ENCODE measurements at regions not wholly inside any gene's neighbourhood (a gene's known extent, or its start where the extent isn't known, plus 50 kb on each side); places are given as distances from the start of the nearest gene placed in this dataset.
"Not testable (repeated sequence)": the region's sequence is repeated elsewhere in the genome, so short reads cannot be mapped to it uniquely, and the experiment has no call there.

DNA sequence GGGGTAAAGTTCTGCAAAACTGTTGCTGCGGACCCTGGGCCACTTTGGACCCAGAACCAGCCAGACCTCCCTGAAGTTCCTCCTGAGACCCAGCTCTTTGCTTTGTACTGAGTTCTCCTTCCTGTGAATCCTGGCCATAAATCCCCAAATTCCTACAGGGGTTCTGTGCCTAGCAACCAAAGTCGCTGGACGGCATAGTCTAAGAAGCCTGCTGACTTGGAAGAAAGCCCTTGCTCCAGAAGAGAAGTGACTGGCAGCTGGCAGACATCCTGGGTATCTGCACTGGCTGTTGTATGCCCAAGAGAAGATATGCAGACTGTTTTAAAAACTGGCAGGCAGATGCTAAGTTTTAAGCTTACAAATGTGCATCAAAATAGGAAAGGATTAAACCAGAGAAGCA is 99.9 kb upstream of the SLC24A4 start:
- DNase-seq (ENCODE audit: missing footprints) = no peak
- peak; percentile 68 for ATAC-seq
- intact Hi-C loops (cut with DNase I) = no loop called here

DNA sequence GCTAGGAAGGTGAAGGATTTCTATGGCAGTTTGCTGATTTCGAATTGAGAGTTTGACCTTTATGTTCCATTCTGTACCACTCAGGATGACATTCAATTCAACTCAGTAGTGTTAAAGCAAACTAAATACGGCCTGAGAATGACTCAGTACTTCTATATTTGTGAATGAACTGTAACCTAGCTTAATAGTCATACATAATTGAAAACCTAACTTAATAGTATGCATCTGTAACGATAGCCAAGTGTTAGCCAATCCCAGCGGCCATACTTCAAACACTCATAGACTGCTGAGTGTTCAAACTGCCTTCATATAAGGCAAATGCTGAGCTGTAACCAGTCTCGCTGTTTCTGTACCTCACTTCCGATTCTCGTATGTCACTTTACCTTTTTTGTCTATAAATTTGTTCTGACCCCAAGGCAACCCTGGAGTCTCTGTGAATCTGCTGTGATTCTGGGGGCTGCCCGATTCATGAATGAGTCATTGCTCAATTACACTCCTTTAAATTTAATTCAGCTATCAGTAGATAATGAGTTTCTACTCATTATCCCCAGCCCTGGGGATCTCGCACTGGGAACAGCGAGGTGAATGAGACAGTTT is 98.5 kb upstream of the SLC24A4 start:
- intact Hi-C loops (cut with DNase I) = no loop called here
- no peak for ATAC-seq

DNA sequence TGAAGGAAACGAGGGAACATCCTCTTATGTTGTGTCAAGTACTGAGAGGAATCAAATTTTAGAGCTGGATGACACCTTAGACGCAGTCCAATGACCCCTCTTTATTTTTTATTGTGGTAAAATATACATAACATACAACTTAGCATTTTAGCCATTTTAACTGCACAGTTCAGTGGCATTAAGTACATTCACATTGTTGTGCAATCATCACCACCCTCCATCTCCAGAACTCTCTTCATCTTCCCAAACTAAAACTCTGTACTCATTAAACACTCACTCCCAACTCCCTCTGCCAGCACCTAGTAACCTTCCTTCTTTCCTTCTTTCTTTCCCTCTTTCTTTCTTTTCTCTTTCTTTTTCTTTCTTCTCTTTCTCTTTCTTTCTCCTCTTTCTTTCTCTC is 97.2 kb upstream of the SLC24A4 start:
- DNase-seq (ENCODE audit: missing footprints) (no peak), ATAC-seq (no peak)
- intact Hi-C loops (cut with DNase I) = no loop called here

More for the DNA sequence above, 98.5 kb upstream of the SLC24A4 start:
- no peak for DNase-seq (ENCODE audit: missing footprints)

DNA sequence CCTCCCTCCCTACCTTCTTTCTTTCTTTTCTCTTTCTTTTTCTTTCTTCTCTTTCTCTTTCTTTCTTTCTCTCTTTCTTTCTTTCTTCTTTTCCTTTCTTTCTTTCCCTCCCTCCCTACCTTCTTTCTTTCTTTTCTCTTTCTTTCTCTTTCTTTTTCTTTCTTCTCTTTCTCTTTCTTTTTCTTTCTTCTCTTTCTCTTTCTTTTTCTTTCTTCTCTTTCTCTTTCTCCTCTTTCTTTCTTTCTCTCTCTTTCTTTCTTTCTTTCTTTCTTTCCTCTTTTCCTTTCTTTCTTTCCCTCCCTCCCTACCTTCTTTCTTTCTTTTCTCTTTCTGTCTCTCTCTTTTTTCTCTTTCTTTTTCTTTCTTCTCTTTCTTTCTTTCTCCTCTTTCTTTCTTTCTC is 96.8 kb upstream of the SLC24A4 start:
- intact Hi-C loops (cut with DNase I); ATAC-seq: not testable (repeated sequence)

DNA sequence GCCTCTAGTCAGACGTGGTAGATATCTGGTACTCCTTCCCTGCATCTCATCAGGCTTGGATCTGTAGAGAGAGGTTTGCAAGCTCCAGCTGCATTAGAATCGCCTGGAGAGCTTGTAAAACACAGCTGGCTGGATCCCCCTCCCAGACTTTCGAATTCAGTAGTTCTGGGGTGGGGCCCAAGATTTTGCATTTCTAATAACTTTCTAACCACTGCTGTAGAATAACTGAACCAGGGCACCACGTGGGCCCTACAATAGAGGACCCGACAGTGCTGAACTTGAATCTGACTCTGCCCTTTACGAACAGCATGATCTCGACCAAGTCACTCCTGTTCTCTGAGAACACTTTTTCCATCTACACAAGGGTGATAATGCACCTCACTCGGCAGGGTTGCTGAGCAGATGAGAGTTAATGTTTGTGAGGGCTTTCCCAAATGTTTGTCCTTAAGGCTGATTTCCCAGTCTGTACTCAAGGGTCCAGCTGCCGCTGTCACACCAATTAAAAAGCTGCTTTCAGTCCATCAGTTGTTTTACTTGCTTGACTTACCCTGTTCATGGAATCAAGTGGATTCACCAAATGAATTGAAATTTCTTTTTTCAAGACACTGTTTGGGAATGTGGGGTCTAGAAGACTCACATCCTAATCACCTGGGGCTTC is 86.6 kb upstream of the SLC24A4 start:
- intact Hi-C loops (cut with DNase I) = no loop called here
- no peak for DNase-seq (ENCODE audit: missing footprints)
- ATAC-seq = no peak

More for the DNA sequence above, 96.8 kb upstream of the SLC24A4 start:
- not testable (repeated sequence) for DNase-seq (ENCODE audit: missing footprints)

DNA sequence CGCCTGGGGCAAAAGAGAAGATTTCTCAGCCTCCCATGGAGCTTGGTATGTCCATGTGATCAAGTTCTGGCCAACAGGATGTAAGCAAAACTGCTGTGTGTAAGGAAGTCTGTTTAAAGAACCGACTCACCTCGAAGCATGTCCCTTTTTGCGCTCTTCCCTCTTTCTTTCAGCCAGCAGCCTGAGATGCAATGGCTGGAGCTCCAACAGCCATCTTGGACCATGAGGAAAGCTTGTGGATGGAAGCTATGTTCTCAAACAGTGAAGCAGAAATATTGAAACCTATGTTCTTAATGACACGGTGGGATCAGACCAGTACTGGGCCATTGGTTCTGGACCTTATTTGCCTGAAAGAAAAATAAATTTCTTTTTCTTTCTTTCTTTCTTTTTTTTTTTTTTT is 82.3 kb upstream of the SLC24A4 start:
- intact Hi-C loops (cut with DNase I) = no loop called here
- DNase-seq (ENCODE audit: missing footprints) (no peak), ATAC-seq (no peak)

DNA sequence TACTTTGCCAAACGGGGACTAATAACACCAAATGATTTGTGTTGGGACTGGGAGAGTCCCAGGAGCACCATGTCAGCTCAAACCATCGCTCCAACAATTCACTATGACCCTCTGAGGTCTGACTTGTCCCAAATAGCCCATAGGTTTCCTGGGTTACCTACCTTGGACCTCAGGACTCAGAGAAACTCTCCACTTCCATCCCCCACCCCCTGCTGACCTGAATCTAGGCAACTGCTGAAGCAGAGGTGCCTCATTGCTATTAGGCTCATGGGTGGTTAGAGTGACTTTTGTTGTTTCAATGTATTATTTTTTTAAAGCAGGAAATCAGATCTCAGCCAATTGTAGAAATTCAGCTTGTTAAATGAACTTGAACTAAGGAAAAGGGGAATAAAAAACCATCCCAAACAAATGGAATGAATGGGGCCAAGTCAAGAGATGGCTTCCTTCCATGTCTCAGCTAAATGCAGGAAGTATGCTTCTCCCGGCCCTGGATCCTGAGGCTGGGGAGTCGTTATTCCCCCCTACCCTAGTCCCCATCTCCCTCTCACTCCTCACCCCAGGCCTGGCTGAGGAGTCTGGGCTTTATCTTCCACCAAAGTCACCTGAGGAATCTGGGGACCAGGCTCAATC is 80.9 kb upstream of the SLC24A4 start:
- intact Hi-C loops (cut with DNase I) = no loop called here
- ATAC-seq (no peak), DNase-seq (ENCODE audit: missing footprints) (no peak)

DNA sequence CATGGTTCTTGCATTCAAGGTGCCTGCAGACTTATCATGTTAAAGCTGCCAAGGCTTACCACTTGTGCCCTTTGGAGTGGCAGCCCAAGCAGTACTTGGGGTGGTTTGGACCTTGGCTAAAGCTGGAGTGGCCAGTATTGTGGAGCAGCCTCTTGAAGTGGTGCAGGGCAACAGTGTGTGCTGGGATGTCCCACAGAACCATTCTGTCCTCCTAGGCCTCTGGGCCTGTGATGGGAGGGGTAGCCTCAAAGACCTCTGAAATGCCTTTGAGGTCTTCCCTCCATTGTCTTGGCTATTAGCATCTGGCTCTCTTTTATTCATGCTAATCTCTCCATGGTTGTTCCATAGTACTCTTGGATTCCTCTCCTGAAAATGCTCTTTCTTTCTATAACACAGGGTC is 78.2 kb upstream of the SLC24A4 start:
- intact Hi-C loops (cut with DNase I) = no loop called here
- DNase-seq (ENCODE audit: missing footprints) (no peak), ATAC-seq (no peak)

DNA sequence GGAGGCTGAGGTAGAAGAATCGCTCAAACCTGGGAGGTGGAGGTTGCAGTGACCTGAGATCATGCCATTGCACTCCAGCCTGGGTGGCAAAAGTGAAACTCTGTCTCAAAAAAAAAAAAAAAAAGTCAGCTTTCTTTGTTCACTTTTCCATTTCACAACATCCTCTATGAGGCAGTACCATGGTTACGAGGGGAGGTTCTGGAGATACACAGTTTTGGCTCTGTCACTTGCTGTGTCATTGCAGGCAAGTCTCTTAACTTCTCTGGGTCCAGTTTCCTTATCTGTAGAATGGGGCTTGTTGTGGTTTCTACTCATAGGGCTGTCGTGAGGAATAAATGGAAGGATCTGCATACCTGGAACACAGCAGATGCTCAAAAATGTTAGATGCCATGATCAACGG is 75.6 kb upstream of the SLC24A4 start:
- ATAC-seq (no peak), DNase-seq (ENCODE audit: missing footprints) (no peak)
- intact Hi-C loops (cut with DNase I) = no loop called here

DNA sequence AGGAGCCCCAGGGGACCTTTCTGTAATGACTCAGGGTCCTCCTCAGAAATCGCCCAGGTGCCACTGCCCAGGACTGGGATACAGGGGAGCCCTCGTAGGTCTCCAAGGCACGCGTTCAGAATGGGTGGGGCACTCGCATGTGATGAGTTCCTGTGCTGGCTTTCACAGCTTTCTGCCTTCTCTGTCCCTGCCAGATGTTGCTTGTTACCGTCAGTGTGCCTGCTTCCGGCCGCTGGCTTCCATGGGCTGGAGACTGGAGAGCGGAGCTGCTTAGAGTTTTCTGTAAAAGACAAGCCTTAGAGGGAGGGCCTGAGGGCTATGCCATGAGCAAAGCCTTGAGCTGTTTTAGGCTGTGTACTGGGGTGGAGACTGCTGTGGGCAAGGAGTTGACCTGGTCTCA is 75.0 kb upstream of the SLC24A4 start:
- peak; percentile 63 for ATAC-seq
- intact Hi-C loops (cut with DNase I) = no loop called here
- no peak for DNase-seq (ENCODE audit: missing footprints)

DNA sequence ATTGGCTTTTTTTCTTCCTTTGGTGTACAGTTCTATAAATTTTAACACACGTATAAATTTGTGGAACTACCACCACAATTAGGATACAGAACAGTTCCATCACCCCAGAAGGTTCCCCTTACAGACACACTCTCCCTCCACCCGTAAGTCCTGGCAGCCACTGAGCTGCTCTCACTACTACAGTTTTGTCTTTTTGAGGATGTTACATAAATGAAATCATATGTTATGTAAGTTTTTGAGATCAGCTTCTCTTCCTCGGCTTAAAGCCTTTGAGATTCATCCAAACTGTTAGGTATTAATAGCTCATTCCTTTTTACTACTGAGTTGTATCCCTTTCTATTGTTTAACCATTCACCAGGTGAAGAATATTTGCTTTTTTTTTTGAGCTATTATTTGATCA is 74.3 kb upstream of the SLC24A4 start:
- DNase-seq (ENCODE audit: missing footprints) = no peak
- intact Hi-C loops (cut with DNase I) = no loop called here
- ATAC-seq = no peak

DNA sequence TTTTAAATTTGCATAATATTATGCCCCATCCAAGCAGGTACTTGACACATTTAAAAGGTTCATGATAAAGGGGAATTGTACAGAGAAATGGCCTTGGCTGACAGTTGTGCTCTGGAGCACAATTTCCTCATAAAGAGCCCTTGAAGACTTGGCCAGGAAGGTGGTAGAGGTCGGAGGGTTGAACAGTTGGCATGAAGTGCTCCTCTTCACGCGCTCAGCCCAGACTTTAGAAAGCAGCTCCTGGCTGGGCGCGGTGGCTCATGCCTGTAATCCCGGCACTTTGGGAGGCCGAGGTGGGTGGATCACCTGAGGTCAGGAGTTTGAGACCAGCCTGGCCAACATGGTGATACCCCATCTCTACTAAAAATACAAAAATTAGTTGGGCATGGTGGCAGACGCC is 72.6 kb upstream of the SLC24A4 start:
- intact Hi-C loops (cut with DNase I); DNase-seq (ENCODE audit: missing footprints); ATAC-seq: not testable (repeated sequence)

DNA sequence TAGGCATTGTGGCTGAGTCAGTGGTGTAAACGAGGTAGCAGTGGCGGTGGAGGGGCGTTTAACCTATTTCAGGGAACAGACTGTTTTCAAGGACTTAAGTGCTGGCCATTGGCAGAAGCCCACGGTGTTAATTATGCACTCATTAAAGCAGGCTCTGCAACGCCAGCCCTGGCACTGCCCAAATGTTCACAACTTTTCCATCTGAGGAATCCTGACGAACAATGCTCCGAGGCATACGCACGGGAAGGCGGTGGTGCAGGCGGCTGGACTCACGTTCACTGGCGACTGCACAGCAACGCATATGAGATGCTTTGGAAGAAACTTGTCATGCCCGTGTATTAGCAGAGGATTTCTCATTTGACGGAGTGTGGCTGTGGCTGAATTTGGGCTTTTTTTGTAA is 70.6 kb upstream of the SLC24A4 start:
- no peak for DNase-seq (ENCODE audit: missing footprints)
- intact Hi-C loops (cut with DNase I) = no loop called here
- no peak for ATAC-seq

DNA sequence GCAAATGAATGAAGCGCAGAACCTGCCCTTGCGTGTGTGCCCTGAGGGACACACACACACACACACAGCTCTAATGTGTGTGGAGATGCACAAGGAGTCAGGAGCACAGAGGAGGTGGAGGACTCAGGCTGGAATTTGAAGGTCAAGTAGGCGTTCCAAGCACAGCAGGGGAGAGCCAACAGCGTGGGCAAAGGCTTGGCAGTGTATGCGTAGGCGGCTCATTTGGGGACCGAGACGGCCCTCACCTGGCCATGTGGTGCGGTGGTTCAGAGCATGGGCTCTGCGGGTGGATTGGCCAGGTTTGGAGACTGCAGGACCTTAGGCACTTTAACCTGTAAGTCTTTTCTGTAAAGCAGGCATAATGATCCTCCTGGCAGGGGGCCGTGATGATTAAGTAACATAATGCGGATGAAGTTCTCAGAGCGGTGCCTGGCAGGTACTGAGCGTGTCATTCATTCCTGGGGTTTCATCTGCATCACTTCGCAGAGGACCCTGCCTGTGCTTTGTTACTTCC is 69.5 kb upstream of the SLC24A4 start:
- ATAC-seq (no peak), DNase-seq (ENCODE audit: missing footprints) (peak; percentile 60)
- intact Hi-C loops (cut with DNase I) = no loop called here

DNA sequence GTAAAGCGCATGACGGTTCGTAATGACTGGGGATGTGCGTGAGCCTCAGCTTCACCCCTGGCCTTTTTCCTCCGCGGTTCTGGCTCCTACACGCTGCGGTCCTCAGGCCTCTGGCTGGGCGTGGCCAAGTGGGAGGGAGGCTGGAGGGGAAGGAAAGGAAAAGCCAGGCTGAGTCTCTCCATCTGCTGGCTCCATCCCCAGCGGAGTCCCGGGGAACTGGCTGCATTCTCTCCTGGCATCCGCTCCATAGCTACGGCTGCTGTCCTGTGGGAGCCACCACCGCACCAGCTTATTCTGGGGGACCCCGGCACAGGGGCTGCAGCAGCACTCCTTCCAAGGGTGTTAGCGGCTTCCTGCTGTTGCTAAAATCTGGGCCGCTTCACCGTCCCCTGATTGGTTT is 68.2 kb upstream of the SLC24A4 start:
- intact Hi-C loops (cut with DNase I) = no loop called here
- DNase-seq (ENCODE audit: missing footprints) = peak; percentile 87
- ATAC-seq = peak; percentile 94

DNA sequence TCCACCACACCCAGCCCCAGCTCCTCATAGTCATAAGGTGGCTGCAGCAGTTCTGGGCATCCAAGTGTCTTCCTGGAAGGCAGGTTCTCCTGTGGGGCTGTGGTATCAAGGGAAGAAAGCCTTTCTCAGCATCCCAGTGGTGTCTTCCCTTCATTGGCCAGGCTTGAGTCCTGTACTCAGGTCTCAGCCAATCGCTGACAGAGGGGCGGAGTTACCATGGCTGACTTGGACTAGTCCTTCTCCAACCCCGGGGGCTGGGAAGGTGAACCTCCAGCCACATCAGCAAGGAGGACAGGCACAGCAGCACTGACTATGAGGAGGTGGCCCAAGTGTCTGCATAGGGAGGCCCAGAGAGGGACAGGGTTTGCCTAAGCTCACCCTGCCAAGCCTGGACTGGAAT is 64.0 kb upstream of the SLC24A4 start:
- DNase-seq (ENCODE audit: missing footprints) (no peak), ATAC-seq (no peak)
- intact Hi-C loops (cut with DNase I) = no loop called here

DNA sequence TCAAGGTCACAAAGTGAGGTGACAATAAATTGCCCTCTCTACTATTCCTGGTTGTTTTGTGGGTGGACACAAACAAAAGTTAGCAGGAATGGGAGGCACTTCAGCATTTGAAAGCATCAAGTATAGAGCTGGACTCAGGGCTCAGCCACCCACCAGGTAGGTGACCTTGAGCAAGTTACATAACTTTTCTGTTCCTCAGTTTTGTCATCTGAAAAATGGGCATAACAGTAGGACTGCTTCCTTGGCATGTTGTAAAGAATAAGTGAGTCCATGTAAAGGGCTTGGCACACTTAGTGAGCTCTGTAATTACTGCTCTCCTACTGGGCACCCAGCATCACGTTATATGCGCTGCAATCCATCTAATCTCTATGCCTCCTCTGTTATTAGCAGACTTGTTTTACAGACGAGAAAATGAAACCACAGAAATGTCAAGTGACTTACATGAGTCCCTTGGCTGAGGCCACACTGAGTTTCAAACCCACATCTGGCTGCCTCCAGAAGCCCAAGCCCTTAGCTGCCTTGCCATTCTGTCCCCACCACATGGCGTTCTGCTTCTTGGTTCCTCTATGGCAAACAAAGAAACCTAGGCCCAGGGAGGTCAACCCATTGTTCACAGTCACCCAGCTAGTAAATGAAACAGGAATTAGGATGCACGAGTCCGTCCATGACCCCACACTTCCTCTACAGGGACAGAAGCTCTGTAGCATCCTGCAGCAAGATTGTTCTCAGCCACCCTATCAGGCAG is 63.2 kb upstream of the SLC24A4 start:
- no peak for DNase-seq (ENCODE audit: missing footprints)
- ATAC-seq = peak; percentile 37
- intact Hi-C loops (cut with DNase I) = no loop called here

DNA sequence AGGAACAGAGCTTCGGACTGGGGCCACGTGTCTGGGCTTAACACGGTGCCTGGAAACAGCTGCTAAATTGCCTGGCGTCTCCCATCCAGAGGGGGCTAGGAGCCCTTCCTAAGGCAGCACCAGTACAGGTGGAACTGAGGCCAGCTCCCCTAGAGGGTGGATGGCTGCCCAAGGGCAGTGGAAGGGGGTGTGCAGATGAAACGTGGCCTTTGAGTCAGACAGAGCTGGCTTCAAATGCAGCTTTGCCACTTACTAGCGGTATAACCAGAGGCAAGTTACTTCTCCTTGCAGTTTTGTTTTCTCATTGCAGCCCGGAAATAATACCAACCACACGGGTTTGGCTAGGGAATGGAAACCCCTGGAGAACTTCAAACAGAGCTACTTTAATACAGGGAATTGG is 59.3 kb upstream of the SLC24A4 start:
- DNase-seq (ENCODE audit: missing footprints) = no peak
- intact Hi-C loops (cut with DNase I) = no loop called here
- ATAC-seq = no peak

DNA sequence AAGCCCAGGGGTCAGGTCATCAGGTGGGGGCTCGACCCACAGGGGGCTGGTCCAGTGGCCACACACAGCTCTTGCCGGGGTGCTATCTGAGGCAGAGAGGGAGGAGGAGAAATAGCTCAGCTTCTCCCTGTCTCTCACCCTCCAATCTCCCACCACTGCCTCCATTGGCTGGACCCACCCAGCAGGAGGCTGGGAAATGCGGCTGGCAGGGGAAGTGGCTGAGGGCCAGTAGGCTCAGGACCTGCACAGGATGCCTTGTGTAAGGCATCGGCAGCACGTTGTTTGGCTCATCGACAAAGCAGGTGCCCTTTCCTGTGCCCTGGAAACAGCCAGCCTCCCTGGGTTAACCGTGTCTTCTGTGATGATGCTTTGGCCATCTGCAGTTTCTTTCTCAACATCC is 58.8 kb upstream of the SLC24A4 start:
- intact Hi-C loops (cut with DNase I) = no loop called here
- ATAC-seq = no peak
- no peak for DNase-seq (ENCODE audit: missing footprints)

DNA sequence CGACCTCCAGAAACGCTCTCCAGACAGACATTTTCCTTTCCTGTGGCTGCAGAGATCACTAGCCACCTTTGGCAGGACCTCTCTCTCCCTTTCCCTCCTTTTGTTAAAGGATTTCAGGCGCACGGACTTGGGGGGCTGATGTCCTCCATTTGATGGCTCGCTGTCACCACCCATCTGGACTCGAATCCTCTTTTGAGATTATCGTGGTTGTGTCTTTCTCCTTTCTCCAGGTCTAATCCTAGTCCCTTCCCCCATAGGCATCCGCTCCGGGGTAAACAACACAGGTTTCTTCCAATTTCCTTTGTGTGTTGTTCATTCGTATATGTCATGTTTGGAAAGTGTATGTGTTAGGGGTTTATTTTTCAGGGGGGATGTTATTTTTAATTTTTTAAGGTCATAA is 56.7 kb upstream of the SLC24A4 start:
- DNase-seq (ENCODE audit: missing footprints) = no peak
- intact Hi-C loops (cut with DNase I) = no loop called here

More for the DNA sequence above, 56.7 kb upstream of the SLC24A4 start:
- ATAC-seq = no peak

Measured in Right ventricle myocardium inferior (tissue), 1 donor.